Right renal cortex interstitium (tissue), 3 donors: ENCODE measurements at regions not wholly inside any gene's neighbourhood (a gene's known extent, or its start where the extent isn't known, plus 50 kb on each side); places are given as distances from the start of the nearest gene placed in this dataset.

Source experiments
- DNase-seq, 3 donors: peaks; one replicate each; pipeline ENCODE4 v3.0.0-alpha.2; 2013; ENCODE audit warnings: low read depth in 3 of 3, low spot score in 2 of 3

GRCh38 chrX:126064901-126065541, 101.1 kb downstream of the DCAF12L2 start:
- no peak for DNase-seq

GRCh38 chrX:126065901-126066660, 100.0 kb downstream of the DCAF12L2 start:
- DNase-seq: no peak
